H54 (cell line): ENCODE measurements at regions not wholly inside any gene's neighbourhood (a gene's known extent, or its start where the extent isn't known, plus 50 kb on each side); places are given as distances from the start of the nearest gene placed in this dataset.

Source experiments
- DNase-seq: peaks from one replicate; pipeline ENCODE4 v3.0.0; 2011; ENCODE audit warnings: low spot score, mixed read lengths; ENCODE audit not compliant: insufficient read length
- FAIRE-seq: peaks from 3 replicates; lab custom pipeline; 2011; peaks lifted over from hg19 to GRCh38; lab: Jason Lieb, UNC
- POLR2A ChIP-seq: IDR thresholded peaks from 2 replicates; pipeline ENCODE4 v1.6.1; 2011; ENCODE audit warnings: low read depth, mild to moderate bottlenecking, low read length

DNA sequence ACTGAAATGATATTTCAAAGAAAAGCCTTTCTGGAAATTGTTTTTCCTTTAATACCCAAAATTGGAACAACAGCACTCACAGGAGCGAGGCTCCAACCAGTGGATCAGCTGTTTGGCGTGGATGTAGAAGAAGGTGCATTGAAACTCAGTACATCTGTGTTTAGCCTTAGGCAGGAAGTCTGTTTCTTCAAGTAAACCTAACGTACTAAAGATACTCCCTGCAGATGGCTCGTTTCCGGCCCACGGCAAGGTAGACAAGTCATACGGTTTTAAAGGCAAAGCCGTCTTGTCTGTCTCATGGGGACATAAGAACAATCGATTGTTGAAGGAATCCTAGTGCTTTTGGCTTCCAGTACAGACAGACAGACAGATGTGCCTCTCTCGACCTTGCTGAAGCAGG is 50.0 kb upstream of the CLCN4 start:
- DNase-seq: no peak
- no peak for FAIRE-seq
- no peak for TF ChIP-seq POLR2A
